T-cell (primary cell): ENCODE measurements at regions not wholly inside any gene's neighbourhood (a gene's known extent, or its start where the extent isn't known, plus 50 kb on each side); places are given as distances from the start of the nearest gene placed in this dataset.

Experiments used
- ATAC-seq, 4 experiments: fragments of 200-7000 bp in 3 of 4; fragments of 150-1000 bp in 1 of 4; cut with Tn5 transposase; replicated peaks in 1 of 4; 1 replicate in 3 of 4; 2 replicates in 1 of 4; pipeline ENCODE4 v1.10.0; 2021; ENCODE audit warnings: moderate library complexity in 3 of 4, mild to moderate bottlenecking in 2 of 4, moderate number of reproducible peaks in 1 of 4
- CTCF ChIA-PET, 2 donors: fragments of 300-600 bp; sonication (Branson Sonifier 250); formaldehyde crosslinking; loops; one replicate each; lab custom pipeline; 2022; ENCODE audit warnings: antibody characterized with exemption in 2 of 2; lab: Charles Lee
- POLR2A ChIA-PET, 2 donors: fragments of 300-600 bp; sonication (Branson Sonifier 250); formaldehyde crosslinking; loops; one replicate each; lab custom pipeline; 2022; ENCODE audit warnings: antibody characterized with exemption in 2 of 2; lab: Charles Lee
- DNase-seq, 35 experiments: peaks; one replicate each; pipeline versions ENCODE4 v3.0.0 to v3.0.0-alpha.2; 2013 to 2023
- H3K27ac ChIP-seq: one replicate; pipeline ENCODE4 v1.5.1; 2013; ENCODE audit warnings: low read length
- H3K27me3 ChIP-seq, 2 experiments: replicated peaks in 1 of 2; 1 replicate in 1 of 2; 2 replicates in 1 of 2; pipeline versions ENCODE4 v1.6.1 to v1.7.0; 2013; ENCODE audit warnings: low read length in 1 of 2, mixed read lengths in 1 of 2; ENCODE audit not compliant: control insufficient read depth in 2 of 2, insufficient read depth in 2 of 2; ENCODE audit errors: extremely low read depth in 1 of 2
- H3K36me3 ChIP-seq, 2 donors: 1 replicate in 1 of 2; 2 replicates in 1 of 2; pipeline versions ENCODE4 v1.6.1 to v1.7.0; 2013; ENCODE audit warnings: low read length in 1 of 2; ENCODE audit not compliant: control insufficient read depth in 2 of 2, insufficient read depth in 1 of 2; ENCODE audit errors: extremely low read depth in 1 of 2
- H3K4me1 ChIP-seq, 2 experiments: 1 replicate in 1 of 2; 2 replicates in 1 of 2; pipeline versions ENCODE4 v1.6.1 to v1.7.0; 2013; ENCODE audit warnings: low read length in 2 of 2, mixed read lengths in 1 of 2; ENCODE audit not compliant: insufficient read depth in 2 of 2, control insufficient read depth in 1 of 2; ENCODE audit errors: extremely low read depth in 1 of 2
- H3K4me3 ChIP-seq, 2 donors: 1 replicate in 1 of 2; 2 replicates in 1 of 2; pipeline versions ENCODE4 v1.5.1 to v1.7.0; 2013; ENCODE audit warnings: mild to moderate bottlenecking in 2 of 2, low read length in 1 of 2, moderate library complexity in 1 of 2; ENCODE audit not compliant: control insufficient read depth in 1 of 2; ENCODE audit errors: extremely low read depth in 1 of 2
- H3K9me3 ChIP-seq: 2 replicates; pipeline ENCODE4 v1.7.0; 2013
- H3K27ac Mint-ChIP-seq, 2 donors: one replicate each; pipeline ENCODE4 v1.8.0; 2020 to 2021; ENCODE audit warnings: mild to moderate bottlenecking in 2 of 2, mixed read lengths in 2 of 2
- H3K27me3 Mint-ChIP-seq, 2 donors: one replicate each; pipeline ENCODE4 v1.8.0; 2021 to 2022; ENCODE audit warnings: mixed read lengths in 2 of 2
- H3K36me3 Mint-ChIP-seq: one replicate; pipeline ENCODE4 v1.8.0; 2021; ENCODE audit warnings: mixed read lengths
- H3K4me1 Mint-ChIP-seq, 3 donors: one replicate each; pipeline ENCODE4 v1.8.0; 2020 to 2022; ENCODE audit warnings: mixed read lengths in 3 of 3, mild to moderate bottlenecking in 1 of 3
- H3K4me3 Mint-ChIP-seq, 3 donors: one replicate each; pipeline ENCODE4 v1.8.0; 2020 to 2022; ENCODE audit warnings: mild to moderate bottlenecking in 3 of 3, mixed read lengths in 3 of 3, moderate library complexity in 3 of 3
- H3K9me3 Mint-ChIP-seq, 3 donors: one replicate each; pipeline ENCODE4 v1.8.0; 2020 to 2022; ENCODE audit warnings: mixed read lengths in 3 of 3
- WGBS: methylation state at CpG from one replicate; pipeline ENCODE4 v1.1.5; 2013; ENCODE audit warnings: missing lambda C conversion rate; ENCODE audit not compliant: insufficient coverage; 5-methylcytosine and 5-hydroxymethylcytosine counted together

GRCh38 chr21:27060190-27060589, 93.3 kb upstream of the ADAMTS5 start:
- Histone ChIP-seq H3K9me3 (peaks cover 4% of the 10 kb centered on the region), H3K4me3 (no peak overlapping the region), H3K27ac (no peak overlapping the region), H3K27me3 (no peaks in the 10 kb centered on the region), H3K36me3 (no peaks in the 10 kb centered on the region), H3K4me1 (no peaks in the 10 kb centered on the region)
- ChIA-PET CTCF (no interaction called here), POLR2A (no interaction called here)
- no peak for DNase-seq
- no peaks in the 10 kb centered on the region for H3K27me3 Mint-ChIP-seq
- peaks cover 10 to 21% (median 20%) of the 10 kb centered on the region in 3 donors for H3K9me3 Mint-ChIP-seq
- H3K4me3 Mint-ChIP-seq = no peak overlapping the region
- no peaks in the 10 kb centered on the region for H3K4me1 Mint-ChIP-seq
- no peak overlapping the region for H3K27ac Mint-ChIP-seq
- H3K36me3 Mint-ChIP-seq = no peaks in the 10 kb centered on the region
- no peak for ATAC-seq
- 100% methylated on average over 1 of the region's 2 CpGs for WGBS

GRCh38 chr21:27058673-27059605, 92.1 kb upstream of the ADAMTS5 start:
- no peaks in the 10 kb centered on the region for H3K4me1 Mint-ChIP-seq
- Histone ChIP-seq H3K4me1 (no peaks in the 10 kb centered on the region), H3K36me3 (no peaks in the 10 kb centered on the region), H3K27ac (no peak overlapping the region), H3K9me3 (peaks cover 4% of the 10 kb centered on the region), H3K27me3 (no peaks in the 10 kb centered on the region), H3K4me3 (no peak overlapping the region)
- CTCF ChIA-PET = no interaction called here
- POLR2A ChIA-PET = no interaction called here
- no peak overlapping the region for H3K27ac Mint-ChIP-seq
- H3K36me3 Mint-ChIP-seq = no peaks in the 10 kb centered on the region
- ATAC-seq = no peak
- no peaks in the 10 kb centered on the region for H3K27me3 Mint-ChIP-seq
- no CpG with 5 or more reads among the region's 2 CpGs for WGBS
- peaks cover 10 to 17% (median 13%) of the 10 kb centered on the region in 3 donors for H3K9me3 Mint-ChIP-seq
- H3K4me3 Mint-ChIP-seq = no peak overlapping the region
- no peak for DNase-seq

GRCh38 chr21:27057997-27058396, 91.1 kb upstream of the ADAMTS5 start:
- no peaks in the 10 kb centered on the region for H3K4me1 ChIP-seq
- DNase-seq = no peak
- CTCF ChIA-PET = no interaction called here
- no peak for ATAC-seq
- H3K9me3 Mint-ChIP-seq = peaks cover 8 to 11% (median 9%) of the 10 kb centered on the region in 3 donors
- H3K36me3 ChIP-seq = no peaks in the 10 kb centered on the region
- no peak overlapping the region for H3K27ac ChIP-seq
- H3K4me3 Mint-ChIP-seq = no peak overlapping the region
- WGBS = no CpG with 5 or more reads among the region's 1 CpG
- no peak overlapping the region for H3K27ac Mint-ChIP-seq
- no peaks in the 10 kb centered on the region for H3K27me3 Mint-ChIP-seq
- H3K36me3 Mint-ChIP-seq = no peaks in the 10 kb centered on the region
- POLR2A ChIA-PET = no interaction called here
- H3K4me1 Mint-ChIP-seq = no peaks in the 10 kb centered on the region
- no peaks in the 10 kb centered on the region for H3K27me3 ChIP-seq
- H3K4me3 ChIP-seq = no peak overlapping the region
- H3K9me3 ChIP-seq = peaks cover 4% of the 10 kb centered on the region

- H3K4me3 ChIP-seq = no peak overlapping the region
- H3K27ac Mint-ChIP-seq = no peak overlapping the region
- no peak overlapping the region for H3K4me3 Mint-ChIP-seq
- H3K9me3 ChIP-seq = no peaks in the 10 kb centered on the region
- no peaks in the 10 kb centered on the region for H3K9me3 Mint-ChIP-seq
- H3K4me1 Mint-ChIP-seq = no peaks in the 10 kb centered on the region
- no peak overlapping the region for H3K27ac ChIP-seq
- DNase-seq (no peak), ATAC-seq (no peak)
- CTCF ChIA-PET = no interaction called here
- no peaks in the 10 kb centered on the region for H3K36me3 Mint-ChIP-seq
- no peaks in the 10 kb centered on the region for H3K27me3 ChIP-seq
- POLR2A ChIA-PET = no interaction called here
- H3K27me3 Mint-ChIP-seq = no peaks in the 10 kb centered on the region
- H3K4me1 ChIP-seq = no peaks in the 10 kb centered on the region
- H3K36me3 ChIP-seq = no peaks in the 10 kb centered on the region
Observed at GRCh38 chr21:27047658-27048314, 80.9 kb upstream of the ADAMTS5 start.

GRCh38 chr21:27047283-27047657, 80.4 kb upstream of the ADAMTS5 start:
- Mint-ChIP-seq H3K27me3 (no peaks in the 10 kb centered on the region), H3K36me3 (no peaks in the 10 kb centered on the region), H3K4me1 (no peaks in the 10 kb centered on the region), H3K4me3 (no peak overlapping the region), H3K9me3 (no peaks in the 10 kb centered on the region), H3K27ac (no peak overlapping the region)
- DNase-seq = no peak
- Histone ChIP-seq H3K27ac (no peak overlapping the region), H3K4me1 (no peaks in the 10 kb centered on the region), H3K4me3 (no peak overlapping the region), H3K36me3 (no peaks in the 10 kb centered on the region), H3K9me3 (no peaks in the 10 kb centered on the region), H3K27me3 (no peaks in the 10 kb centered on the region)
- WGBS = 81% methylated on average over 3 of the region's 3 CpGs
- ChIA-PET CTCF (no interaction called here), POLR2A (no interaction called here)
- ATAC-seq = no peak

- no peak for ATAC-seq
- Mint-ChIP-seq H3K4me1 (no peaks in the 10 kb centered on the region), H3K36me3 (no peaks in the 10 kb centered on the region), H3K27ac (no peak overlapping the region), H3K27me3 (no peaks in the 10 kb centered on the region), H3K9me3 (peaks cover 0 to 3% (median 0%) of the 10 kb centered on the region in 3 donors), H3K4me3 (no peak overlapping the region)
- WGBS = 80% methylated on average over 1 of the region's 3 CpGs
- CTCF ChIA-PET = no interaction called here
- POLR2A ChIA-PET = interaction anchor here in 1 of 2 donors (0.6 kb wide), 1 partner anchor 1074 kb away, joined by 7 read pairs; no protein-coding TSS in a partner anchor
- no peak overlapping the region for H3K4me3 ChIP-seq
- H3K9me3 ChIP-seq = no peaks in the 10 kb centered on the region
- DNase-seq = no peak
- H3K27me3 ChIP-seq = no peaks in the 10 kb centered on the region
- no peaks in the 10 kb centered on the region for H3K4me1 ChIP-seq
- H3K36me3 ChIP-seq = no peaks in the 10 kb centered on the region
- H3K27ac ChIP-seq = no peak overlapping the region
Observed at GRCh38 chr21:27045281-27045985, 78.5 kb upstream of the ADAMTS5 start.
